NCI-H1092 (cell line): ENCODE measurements at regions not wholly inside any gene's neighbourhood (a gene's known extent, or its start where the extent isn't known, plus 50 kb on each side); places are given as distances from the start of the nearest gene placed in this dataset.

Experiments used
- DNase-seq: peaks from one replicate; lab custom pipeline; 2025; lab: John Stamatoyannopoulos, UW

GRCh38 chr14:38507299-38507698 is 251.4 kb upstream of the CLEC14A start:
- no peak for DNase-seq

DNA sequence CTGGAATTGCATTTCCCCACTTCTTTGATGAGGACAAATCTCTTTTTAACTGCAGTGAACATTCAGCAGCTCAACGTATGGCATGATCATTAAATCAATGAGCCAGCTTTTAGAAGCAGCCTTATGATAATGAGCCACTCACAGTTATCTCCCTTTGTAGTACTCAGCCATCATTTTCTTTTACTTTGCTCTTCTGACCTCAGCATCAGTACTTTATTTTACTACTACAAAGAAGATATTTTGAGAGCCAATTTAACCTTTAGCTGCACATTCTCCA is 250.0 kb upstream of the CLEC14A start:
- DNase-seq: no peak

DNA sequence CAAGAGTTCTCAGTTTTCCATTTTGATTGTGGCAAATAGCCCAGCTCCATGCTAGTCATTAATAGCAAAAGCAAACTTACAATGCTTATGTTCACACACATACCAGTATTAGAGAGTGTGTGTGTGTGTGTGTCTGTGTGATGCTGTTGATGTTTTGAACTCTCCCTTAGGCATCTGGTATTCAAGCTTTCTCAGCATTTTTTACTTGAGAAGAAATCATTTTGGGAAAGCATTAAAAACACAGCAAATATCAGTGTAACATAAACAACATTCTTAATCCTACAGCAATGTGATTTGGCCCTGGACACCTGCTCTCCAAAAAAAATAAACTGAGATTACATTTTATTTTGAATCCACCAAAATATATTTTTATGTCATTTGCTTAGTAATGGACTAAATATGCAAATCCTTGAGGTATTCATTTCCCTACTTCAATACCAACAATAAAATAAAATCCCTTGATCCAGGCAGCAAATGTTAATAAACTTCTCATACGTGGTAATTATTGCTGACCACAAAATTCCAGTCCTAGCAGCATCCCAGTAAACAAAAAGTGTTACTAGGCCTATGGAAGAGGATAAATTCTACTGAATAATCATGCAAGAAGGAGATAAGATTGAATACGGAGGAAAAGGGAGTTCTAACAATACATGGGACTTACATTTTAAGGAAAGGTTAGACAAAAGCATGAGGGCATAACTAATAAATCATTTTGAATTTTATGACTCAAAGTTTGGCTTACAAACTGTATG is 249.5 kb upstream of the CLEC14A start:
- DNase-seq: no peak

- DNase-seq: no peak
Measured at GRCh38 chr14:38504175-38504574, 248.3 kb upstream of the CLEC14A start.

- no peak for DNase-seq
Measured at GRCh38 chr14:38502239-38502638, 246.3 kb upstream of the CLEC14A start.

DNA sequence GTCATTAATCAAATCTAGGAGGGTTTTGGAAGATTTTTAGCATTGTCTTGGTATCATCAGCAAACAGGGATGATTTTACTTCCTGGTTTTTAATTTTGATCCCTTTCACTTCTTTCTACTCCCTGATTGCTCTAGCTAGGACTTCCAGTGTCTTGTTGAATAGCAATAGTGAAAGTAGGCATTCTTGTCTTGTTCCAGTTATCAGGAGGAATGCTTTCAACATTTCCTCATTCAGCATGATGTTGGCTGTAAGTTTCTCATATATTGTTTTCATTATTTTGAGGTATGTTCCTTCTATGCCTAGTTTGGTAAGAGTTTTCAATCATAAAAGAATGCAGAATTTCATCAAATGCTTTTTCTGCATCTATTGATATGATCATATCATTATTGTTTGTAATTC is 244.2 kb upstream of the CLEC14A start:
- DNase-seq: no peak

- no peak for DNase-seq
Measured at GRCh38 chr14:38496092-38496491, 240.2 kb upstream of the CLEC14A start.

DNA sequence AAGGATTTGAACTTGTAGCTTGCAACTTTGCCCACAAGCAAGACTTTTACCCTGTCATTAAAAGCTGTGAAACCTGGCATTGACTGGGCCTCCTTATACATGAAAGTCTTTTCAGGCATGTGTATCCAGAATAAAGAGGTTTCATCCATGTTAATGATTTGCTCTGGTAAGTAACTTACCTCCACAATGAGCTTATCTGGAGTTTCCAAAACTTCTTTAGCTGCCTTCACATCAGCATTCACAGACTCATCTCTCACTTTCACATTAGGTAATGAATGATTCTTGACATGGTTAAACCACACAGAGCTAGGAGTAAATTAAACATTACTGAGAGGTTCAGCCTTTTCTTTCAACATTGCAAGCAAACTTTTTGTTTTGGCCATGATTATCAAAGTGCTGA is 234.4 kb upstream of the CLEC14A start:
- no peak for DNase-seq

- DNase-seq: no peak
Measured at GRCh38 chr14:38485026-38485425, 229.1 kb upstream of the CLEC14A start.

GRCh38 chr14:38481952-38482678 is 226.2 kb upstream of the CLEC14A start:
- peak; percentile 76 for DNase-seq

DNA sequence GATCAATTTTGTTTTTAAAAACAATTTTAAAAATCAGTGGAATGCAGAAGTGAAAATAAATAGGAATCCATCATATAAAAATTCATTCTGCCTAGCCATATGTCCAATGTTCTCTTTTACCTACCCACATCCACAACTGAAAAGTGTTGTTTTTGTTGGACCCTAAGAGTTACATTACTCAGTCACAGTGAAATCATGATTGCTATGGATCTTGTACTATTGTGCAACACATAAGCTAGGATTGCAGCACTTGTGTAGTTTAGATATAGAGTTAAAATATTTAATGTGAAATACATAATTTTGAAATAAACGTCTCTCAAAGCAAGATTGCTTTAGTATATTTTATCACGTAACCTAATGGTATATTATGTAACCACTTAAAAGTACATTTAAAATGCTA is 213.3 kb upstream of the CLEC14A start:
- DNase-seq: no peak

DNA sequence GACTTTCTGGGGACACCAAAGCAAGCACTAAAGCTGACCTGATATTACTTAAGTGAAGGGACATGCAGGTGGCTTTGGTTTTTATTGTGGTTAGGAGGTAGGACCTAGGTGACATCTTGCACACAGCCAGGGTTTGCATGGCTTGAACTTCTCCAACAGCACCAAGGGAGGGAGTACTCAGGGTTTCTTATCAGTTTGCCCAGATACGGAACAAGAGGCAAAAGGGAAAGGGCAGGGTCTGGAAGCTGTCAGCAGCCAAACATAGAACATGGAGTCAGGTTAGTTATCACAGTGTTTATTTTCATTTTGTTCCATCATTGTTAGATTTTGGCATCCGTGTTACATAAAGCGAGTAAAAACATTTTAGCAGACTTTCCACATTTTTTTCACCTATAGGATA is 186.3 kb upstream of the CLEC14A start:
- no peak for DNase-seq

DNA sequence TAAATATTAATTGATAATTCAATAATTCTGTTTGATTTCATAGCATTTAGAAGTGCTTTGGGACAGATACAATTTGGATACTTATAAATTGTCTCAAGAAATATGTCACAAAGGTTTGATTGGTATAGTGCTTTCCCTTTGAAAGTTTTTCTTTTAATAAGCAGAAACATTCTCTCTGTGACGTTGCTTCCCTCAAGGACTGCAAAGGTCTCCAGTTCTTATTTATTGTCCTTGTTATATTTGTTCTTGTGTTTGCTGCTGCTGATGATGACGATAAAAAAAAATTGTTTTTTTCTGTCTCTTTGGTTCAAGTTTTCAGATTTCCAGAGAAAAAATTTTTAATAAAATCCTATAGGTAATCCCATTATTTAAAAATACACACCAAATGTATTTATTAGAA is 176.3 kb upstream of the CLEC14A start:
- DNase-seq: no peak

- no peak for DNase-seq
Measured at GRCh38 chr14:38431156-38431555, 175.3 kb upstream of the CLEC14A start.

DNA sequence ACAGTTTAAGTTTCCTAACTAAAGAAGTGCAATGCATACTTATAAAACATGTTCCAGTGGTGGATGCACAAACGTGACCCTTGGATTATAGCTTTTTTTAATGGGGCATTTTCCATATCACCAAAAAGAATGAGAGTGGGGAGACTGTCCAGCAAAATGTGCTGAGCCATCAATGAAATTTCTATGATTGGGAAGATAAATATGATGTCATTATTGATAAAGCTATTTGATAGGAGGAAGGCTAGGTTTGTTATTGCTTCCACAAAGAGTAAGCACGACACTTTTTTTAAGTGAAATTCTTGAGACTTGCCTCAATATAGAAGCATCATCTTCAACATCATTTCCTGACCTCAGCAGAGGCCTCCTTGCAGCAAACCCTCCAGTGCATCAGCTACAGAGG is 174.6 kb upstream of the CLEC14A start:
- DNase-seq: no peak

- DNase-seq: no peak
Measured at GRCh38 chr14:38425324-38425976, 169.6 kb upstream of the CLEC14A start.

GRCh38 chr14:38420048-38420447 is 164.2 kb upstream of the CLEC14A start:
- DNase-seq: no peak

- no peak for DNase-seq
Measured at GRCh38 chr14:38419579-38419978, 163.7 kb upstream of the CLEC14A start.

DNA sequence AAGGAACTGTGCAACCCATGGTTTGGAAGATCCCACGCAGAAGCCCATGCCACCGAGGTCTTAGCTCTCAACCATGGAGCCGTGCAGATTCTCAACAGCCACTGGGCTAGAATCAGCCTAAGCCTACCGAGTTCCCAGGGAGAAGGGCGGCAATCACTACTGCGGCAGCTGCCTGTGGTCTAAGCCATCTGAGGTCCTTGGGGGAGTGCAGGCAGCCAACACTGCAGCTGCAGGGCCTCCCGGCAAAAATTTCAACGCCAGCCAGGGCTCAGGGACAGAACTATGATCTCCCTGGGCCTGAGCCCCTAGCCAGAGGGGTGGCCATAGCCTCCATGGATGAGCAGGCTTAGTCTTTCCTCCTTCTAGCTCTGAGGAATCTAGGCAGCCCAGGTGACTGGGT is 156.8 kb upstream of the CLEC14A start:
- no peak for DNase-seq

DNA sequence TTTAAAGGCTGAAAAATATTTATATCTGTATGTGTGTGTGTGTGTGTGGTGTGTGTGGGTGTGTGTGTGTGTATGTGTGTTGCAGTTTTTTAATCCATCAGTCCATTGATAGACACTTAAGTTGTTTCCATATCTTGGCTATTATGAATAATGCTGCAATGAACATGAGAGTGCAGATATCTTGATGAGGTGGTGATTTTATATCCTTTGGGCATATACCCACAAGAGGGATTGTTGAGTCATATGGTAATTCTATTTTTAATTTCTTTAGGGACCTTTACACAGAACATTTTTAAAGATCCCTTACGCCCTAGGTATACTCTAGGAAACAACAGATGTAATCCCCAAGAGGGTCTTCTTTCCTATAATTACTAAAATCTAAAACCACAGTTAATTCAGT is 154.5 kb upstream of the CLEC14A start:
- no peak for DNase-seq

DNA sequence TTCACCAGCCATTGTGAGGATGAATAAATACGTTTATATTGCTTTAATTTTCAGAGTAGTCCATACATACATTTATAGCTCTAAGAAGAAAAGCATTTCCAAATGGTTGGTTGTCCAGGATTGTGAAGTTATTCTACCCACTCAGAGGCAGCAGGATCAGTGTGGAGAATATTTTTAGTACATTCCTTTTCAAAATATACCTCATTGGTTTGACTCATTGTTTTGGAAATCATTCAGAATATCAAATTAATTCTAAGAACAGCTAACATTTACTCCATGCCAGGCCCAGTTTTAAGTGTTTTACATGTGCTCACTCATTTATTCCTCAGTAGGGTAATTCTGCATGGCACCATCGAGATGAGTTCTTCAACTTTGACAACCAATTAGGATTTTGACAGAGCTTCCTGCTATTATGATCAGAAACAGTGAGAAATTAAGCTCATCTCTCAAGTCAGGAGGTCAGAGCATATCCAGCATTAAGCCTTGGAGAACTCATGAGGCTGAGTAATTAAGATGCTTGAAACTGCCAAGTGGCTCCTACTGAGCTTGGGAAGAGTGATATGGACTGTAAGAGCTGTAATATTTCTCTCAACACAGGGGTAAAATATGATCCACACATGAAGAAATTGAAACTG is 153.3 kb upstream of the CLEC14A start:
- no peak for DNase-seq

DNA sequence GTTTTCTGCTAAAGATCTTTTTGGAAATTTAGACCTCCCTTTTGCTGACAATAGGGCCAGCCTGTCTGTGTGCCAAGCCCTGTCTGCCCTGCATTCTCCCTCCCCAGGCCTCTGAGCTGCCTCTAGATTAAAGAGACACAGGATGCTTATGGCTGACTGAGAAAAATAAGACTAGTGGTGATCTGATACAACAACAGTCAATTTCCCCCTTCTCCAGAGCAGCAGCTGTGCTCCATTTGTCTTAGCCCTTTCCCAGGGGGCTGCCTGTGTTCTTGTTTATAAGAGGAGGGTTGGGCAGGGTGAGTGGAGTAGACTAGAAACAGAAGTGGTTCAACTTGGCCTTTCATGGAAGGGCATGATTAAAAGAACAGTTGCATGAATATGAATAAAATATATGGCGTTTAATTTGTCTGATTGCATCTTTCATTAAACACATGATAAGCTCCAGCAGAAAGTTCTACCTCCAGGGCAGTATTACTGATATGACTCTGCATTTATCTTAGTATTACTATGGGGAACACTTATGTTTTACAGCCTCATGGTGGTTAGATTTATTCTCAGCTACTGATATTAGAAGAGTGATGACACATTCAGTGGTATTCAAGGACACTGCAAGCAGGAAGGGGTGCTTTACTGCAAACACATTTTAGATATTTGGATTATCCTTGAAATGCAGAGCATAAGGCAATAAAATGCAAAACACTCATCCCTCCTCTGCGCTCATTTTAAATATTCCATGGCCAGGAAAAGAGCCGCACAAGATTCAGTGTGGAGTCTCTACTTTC is 150.2 kb upstream of the CLEC14A start:
- DNase-seq: peak; percentile 30
